ENCODE measurements at regions not wholly inside any gene's neighbourhood (a gene's known extent, or its start where the extent isn't known, plus 50 kb on each side); places are given as distances from the start of the nearest gene placed in this dataset.

GRCh38 chr2:176502619-176503018 lies 233.4 kb downstream of the MTX2 start:
- no peak for DNase-seq (ENCODE audit: low read depth, low spot score)
- peaks cover 25% of the 10 kb centered on the region for H3K27me3 Mint-ChIP-seq (ENCODE audit: low read depth)
- H3K4me1 Mint-ChIP-seq: no peaks in the 10 kb centered on the region
- no peaks in the 10 kb centered on the region for H3K36me3 Mint-ChIP-seq (ENCODE audit: low read depth)
- TF ChIP-seq CTCF (conservative IDR thresholded peaks at IDR 0.05): no peak
- H3K9me3 Mint-ChIP-seq: no peaks in the 10 kb centered on the region
- no peak overlapping the region for H3K4me3 Mint-ChIP-seq
- no peak overlapping the region for H3K27ac Mint-ChIP-seq (ENCODE audit: unreplicated experiment)

- DNase-seq (ENCODE audit: low read depth, low spot score): no peak
- TF ChIP-seq CTCF (conservative IDR thresholded peaks at IDR 0.05): no peak
- Mint-ChIP-seq H3K4me1 (no peaks in the 10 kb centered on the region), H3K27ac (ENCODE audit: unreplicated experiment) (no peak overlapping the region), H3K27me3 (ENCODE audit: low read depth) (peaks cover 25% of the 10 kb centered on the region), H3K9me3 (no peaks in the 10 kb centered on the region), H3K4me3 (no peak overlapping the region), H3K36me3 (ENCODE audit: low read depth) (no peaks in the 10 kb centered on the region)
Observed at GRCh38 chr2:176503776-176504175, 234.5 kb downstream of the MTX2 start.

- H3K9me3 Mint-ChIP-seq: no peaks in the 10 kb centered on the region
- H3K36me3 Mint-ChIP-seq (ENCODE audit: low read depth): no peaks in the 10 kb centered on the region
- TF ChIP-seq CTCF (conservative IDR thresholded peaks at IDR 0.05): no peak
- H3K4me1 Mint-ChIP-seq: no peaks in the 10 kb centered on the region
- no peak for DNase-seq (ENCODE audit: low read depth, low spot score)
- H3K27ac Mint-ChIP-seq (ENCODE audit: unreplicated experiment): no peak overlapping the region
- H3K4me3 Mint-ChIP-seq: no peak overlapping the region
- H3K27me3 Mint-ChIP-seq (ENCODE audit: low read depth): peaks cover 25% of the 10 kb centered on the region
Observed at GRCh38 chr2:176504440-176504839, 235.2 kb downstream of the MTX2 start.

GRCh38 chr2:176507786-176508185 lies 238.5 kb downstream of the MTX2 start:
- H3K36me3 Mint-ChIP-seq (ENCODE audit: low read depth): no peaks in the 10 kb centered on the region
- H3K9me3 Mint-ChIP-seq: no peaks in the 10 kb centered on the region

GRCh38 chr2:176508374-176508773 lies 239.1 kb downstream of the MTX2 start:
- no peak overlapping the region for H3K4me3 Mint-ChIP-seq
- H3K27me3 Mint-ChIP-seq (ENCODE audit: low read depth): peaks cover 6% of the 10 kb centered on the region
- H3K36me3 Mint-ChIP-seq (ENCODE audit: low read depth): no peaks in the 10 kb centered on the region
- no peak for TF ChIP-seq CTCF (conservative IDR thresholded peaks at IDR 0.05)
- no peaks in the 10 kb centered on the region for H3K9me3 Mint-ChIP-seq
- no peaks in the 10 kb centered on the region for H3K4me1 Mint-ChIP-seq
- H3K27ac Mint-ChIP-seq (ENCODE audit: unreplicated experiment): no peak overlapping the region
- no peak for DNase-seq (ENCODE audit: low read depth, low spot score)

More at GRCh38 chr2:176507786-176508185, 238.5 kb downstream of the MTX2 start:
- DNase-seq (ENCODE audit: low read depth, low spot score): no peak
- Mint-ChIP-seq H3K4me3 (no peak overlapping the region), H3K4me1 (no peaks in the 10 kb centered on the region), H3K27ac (ENCODE audit: unreplicated experiment) (no peak overlapping the region), H3K27me3 (ENCODE audit: low read depth) (peaks cover 12% of the 10 kb centered on the region)
- TF ChIP-seq CTCF (conservative IDR thresholded peaks at IDR 0.05): no peak

Data from neural crest cell (in vitro differentiated cells).